GM18511 (cell line): ENCODE measurements at regions not wholly inside any gene's neighbourhood (a gene's known extent, or its start where the extent isn't known, plus 50 kb on each side); places are given as distances from the start of the nearest gene placed in this dataset.

ENCODE experiments used
- ATAC-seq: cut with Tn5 transposase; IDR thresholded peaks from one replicate; pipeline ENCODE4 v1.9.1; 2021; ENCODE audit warnings: mild to moderate bottlenecking, moderate library complexity; ENCODE audit not compliant: unreplicated experiment

GRCh38 chr4:156710365-156711192, 261.0 kb downstream of the PDGFC start:
- no peak for ATAC-seq

GRCh38 chr4:156705311-156705710, 266.3 kb downstream of the PDGFC start:
- ATAC-seq: no peak

GRCh38 chr4:156695163-156695562, 276.4 kb downstream of the PDGFC start:
- ATAC-seq: no peak

DNA sequence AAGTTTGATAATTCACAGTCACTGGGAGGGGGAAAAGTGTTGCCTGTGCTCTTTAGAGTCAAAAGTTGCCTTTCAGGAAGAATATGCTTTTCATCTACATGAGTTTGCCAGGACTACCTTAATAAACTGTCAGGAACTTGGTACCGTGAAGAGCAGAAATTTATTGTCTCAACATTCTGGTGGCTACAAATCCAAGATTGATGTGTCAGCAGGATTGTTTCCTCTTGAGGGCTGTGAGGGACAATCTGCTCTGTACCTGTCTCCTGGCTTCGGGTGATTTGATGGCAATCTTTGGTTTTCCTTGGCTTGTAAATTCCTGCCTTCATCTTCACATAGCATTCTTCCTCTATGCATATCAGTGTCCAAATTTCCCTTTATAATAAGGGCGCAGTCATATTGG, 277.2 kb downstream of the PDGFC start:
- no peak for ATAC-seq

GRCh38 chr4:156693557-156693956, 278.0 kb downstream of the PDGFC start:
- no peak for ATAC-seq

- no peak for ATAC-seq
Measured at GRCh38 chr4:156692016-156692415, 279.6 kb downstream of the PDGFC start.

- ATAC-seq: no peak
Measured at GRCh38 chr4:156690572-156690971, 281.0 kb downstream of the PDGFC start.

GRCh38 chr4:156686120-156686519, 285.5 kb downstream of the PDGFC start:
- ATAC-seq: no peak

DNA sequence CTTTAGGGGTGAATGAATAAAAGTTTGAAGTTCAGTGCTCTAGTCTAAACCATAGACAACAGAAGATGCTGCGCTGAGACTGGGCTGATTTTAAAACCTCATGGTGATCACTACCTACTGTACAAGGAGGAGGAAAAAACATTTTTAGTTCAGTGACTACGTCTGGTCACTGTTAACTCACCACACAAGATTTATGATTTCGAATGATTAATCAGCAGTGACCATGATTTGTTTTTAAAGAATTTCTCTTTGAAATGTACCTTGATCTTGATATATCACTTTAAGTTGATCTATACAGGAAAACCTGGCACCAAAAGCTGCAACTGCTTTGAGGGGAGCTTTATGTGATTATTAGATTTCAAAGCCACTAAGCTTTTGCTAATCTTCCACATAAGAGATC, 286.3 kb downstream of the PDGFC start:
- no peak for ATAC-seq

DNA sequence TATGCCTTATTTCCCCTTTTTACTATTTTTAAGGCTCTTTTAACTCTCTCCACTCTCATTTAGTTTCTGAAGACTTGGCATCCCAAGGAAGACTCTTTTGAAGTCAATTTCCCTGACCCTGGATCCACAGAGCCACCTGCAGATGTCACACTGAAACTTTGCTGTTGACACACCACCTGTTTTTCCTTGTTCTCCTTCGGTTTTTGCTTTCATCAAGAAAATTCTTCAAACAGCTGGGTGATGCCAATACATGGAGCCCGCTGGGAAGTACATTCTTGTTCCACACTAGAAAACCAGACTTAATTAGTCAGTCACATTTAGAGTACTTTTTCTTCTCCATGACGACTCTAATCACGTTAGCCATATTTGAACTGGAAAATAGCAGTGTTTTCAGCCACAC, 293.9 kb downstream of the PDGFC start:
- no peak for ATAC-seq

DNA sequence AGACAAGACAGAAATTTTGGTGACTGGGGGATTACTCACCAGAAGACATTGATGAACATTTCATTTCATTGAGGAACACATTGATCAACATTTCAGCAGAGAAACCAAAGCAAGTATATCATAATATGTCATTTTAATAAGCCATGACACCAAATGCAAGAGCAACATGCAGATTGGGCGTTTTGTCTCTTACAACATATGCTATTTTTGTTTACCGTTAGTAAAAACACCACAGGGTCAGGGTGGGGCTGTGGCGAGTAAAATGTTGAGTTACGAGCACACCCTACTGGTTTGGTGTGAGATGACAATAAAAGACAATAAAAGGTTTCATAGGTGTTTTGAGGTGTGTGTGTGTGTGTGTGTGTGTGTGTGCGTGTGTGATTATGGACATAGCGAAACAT, 294.5 kb downstream of the PDGFC start:
- peak; percentile 64 for ATAC-seq

DNA sequence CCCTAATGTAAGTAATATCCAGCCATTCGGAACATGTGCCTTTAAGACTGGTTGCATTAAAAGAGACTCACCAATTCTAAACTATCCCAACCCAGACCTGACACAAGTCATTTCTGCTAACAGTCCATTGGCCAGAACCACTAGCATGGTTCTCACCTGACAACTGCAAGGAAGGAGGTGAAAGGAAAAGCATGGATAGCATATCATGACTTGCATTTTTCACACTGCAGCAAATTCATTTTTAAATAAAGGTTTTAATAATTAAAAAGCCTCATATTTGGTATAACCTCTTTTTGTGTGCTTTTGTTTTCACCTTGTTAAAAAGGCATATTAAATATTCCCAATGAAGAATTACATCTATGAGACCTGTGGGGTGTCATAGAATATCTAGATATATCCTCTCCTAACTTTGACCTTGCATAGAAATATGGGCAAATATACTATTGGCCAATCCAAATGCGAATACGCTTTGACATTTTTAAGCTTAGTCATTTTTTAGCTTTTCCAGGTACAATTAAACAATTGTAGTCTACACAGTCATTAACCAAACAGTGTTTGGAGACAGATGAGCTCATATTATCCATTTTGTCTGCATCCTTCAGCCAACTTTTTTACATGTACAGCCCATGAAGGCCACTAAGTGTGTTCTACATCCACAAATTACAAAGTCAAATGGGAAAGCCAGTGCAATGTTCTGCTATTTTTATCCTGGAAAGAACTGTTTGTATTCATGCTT, 295.3 kb downstream of the PDGFC start:
- no peak for ATAC-seq

- ATAC-seq: no peak
Measured at GRCh38 chr4:156673483-156673882, 298.1 kb downstream of the PDGFC start.

DNA sequence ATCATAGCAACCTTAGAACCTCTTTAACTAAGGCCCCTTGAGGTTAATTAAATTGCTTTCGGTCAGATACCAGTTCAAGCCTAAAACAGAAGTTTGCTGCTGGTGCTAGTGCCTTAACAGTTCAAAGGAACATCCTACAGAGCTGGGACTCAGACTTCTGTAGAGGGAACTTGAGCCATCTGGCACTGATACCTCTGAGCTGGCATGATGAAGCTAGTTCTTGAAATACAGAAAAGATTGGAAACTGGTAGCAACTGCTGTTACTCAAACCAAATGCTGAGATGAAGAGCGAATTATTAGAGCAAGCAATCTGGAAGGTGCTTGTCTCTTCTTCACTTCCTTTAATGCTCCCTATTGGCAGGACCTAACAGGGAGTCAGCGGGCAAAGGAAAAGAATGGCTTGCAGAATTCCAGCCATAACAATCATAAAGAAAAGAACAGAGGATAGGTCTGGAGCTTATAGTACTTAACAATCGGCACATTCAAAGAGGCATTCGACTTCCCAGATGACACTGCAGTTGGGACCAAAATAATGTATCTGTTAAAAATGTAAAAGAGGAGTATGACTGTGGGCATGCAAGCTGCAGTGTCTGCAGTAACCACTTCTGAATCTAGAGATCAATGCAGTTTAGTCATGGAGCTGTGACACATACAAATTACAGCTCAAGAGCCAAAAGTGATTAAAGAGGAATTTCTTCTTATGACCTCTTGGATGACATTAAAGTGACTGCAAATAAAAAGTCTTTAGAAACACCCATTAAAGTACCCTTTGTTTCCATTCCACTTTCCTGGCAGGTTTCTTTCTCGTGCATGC, 298.9 kb downstream of the PDGFC start:
- no peak for ATAC-seq

GRCh38 chr4:156665780-156666366, 305.7 kb downstream of the PDGFC start:
- no peak for ATAC-seq

GRCh38 chr4:156663663-156664062, 307.9 kb downstream of the PDGFC start:
- ATAC-seq: no peak

GRCh38 chr4:156662921-156663320, 308.7 kb downstream of the PDGFC start:
- ATAC-seq: no peak

GRCh38 chr4:156661555-156661954, 310.0 kb downstream of the PDGFC start:
- no peak for ATAC-seq

DNA sequence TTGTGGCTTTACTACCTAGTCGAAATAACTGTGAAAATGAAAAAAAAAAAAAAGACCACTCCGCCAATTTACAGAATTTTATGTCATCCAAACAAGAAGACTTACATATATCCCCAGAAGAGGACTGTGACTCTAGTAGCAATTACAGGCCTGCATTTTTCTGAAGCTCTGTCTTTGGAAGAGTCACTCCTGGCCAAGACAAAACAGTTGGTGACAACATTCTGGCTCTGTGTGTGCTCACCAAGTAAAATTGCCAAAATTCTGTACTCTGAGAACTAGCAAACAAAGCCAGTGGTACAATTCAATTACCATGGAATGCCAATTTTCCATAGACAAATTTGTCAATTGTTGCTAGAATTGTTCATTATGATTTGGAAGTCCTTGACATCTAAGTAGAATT, 311.1 kb downstream of the PDGFC start:
- ATAC-seq: no peak

- no peak for ATAC-seq
Measured at GRCh38 chr4:156659983-156660382, 311.6 kb downstream of the PDGFC start.

- ATAC-seq: no peak
Measured at GRCh38 chr4:156659570-156659969, 312.0 kb downstream of the PDGFC start.
